ENCODE measurements at regions not wholly inside any gene's neighbourhood (a gene's known extent, or its start where the extent isn't known, plus 50 kb on each side); places are given as distances from the start of the nearest gene placed in this dataset.
A peak's percentile ranks its signal among the peaks of the same experiment; 100 is the strongest.

DNA sequence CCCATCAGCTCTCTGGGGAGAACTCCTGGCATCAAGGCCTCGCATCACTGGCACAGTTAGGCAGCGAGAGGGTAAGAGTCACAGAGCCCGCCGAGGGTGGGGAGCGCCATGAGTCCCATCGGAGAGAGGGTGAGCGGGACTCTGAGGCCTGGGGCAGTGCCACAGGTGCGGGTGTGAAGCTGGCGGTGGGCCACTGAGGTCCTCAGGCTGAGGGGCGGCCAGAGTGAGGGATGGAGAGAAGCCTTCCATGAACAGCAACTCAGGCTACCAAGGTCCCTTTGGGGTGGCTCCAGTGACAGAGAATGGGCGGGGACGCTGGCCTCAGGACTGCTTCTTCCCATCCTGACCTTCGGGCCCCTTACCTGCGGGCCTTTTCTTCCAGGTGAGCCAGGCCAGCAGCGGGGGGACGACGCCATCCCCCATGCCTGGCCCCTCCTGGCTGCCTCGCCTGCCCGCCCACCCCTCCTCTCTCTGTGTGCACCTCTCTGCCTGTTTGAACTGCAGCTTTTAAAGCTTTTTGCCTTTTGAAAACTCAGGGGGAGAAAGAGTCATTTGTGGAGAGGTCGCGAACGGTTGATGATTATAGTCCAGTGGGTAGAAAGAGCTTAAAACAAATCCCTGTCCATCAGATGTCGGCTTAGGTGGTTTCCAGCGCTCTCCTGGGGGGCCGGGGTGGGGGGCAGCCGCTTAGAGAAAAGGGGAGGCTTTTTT, 149.3 kb upstream of the GSE1 start:
- Histone ChIP-seq H2AFZ (ENCODE audit: low read length) (no peak overlapping the region), H3K27me3 (ENCODE audit: control insufficient read depth in 1 of 2, insufficient read depth in 2 of 2, low read length in 2 of 2) (peaks cover 26 to 67% of the 10 kb centered on the region in 2 experiments), H3K9ac (ENCODE audit: insufficient read depth, low read depth, low read length) (no peak overlapping the region), H3K4me1 (ENCODE audit: insufficient read depth, low read length) (peaks cover 61% of the 10 kb centered on the region), H4K20me1 (ENCODE audit: insufficient read depth, low read length) (peaks cover 32% of the 10 kb centered on the region; the same call in 1 of the 2 replicates), H3K79me2 (ENCODE audit: insufficient read depth, low read length) (no peaks in the 10 kb centered on the region), H3K27ac (ENCODE audit: extremely low read length, insufficient read depth, low read length) (no peak overlapping the region), H3K4me2 (ENCODE audit: low read depth, low read length) (0 out of 2 replicates have a peak overlapping the region, but pooled peaks have one; percentile 6), H3K36me3 (replicated peaks in 1 of 2; ENCODE audit: control insufficient read depth in 1 of 2, insufficient read depth in 2 of 2, low read length in 2 of 2) (no peaks in the 10 kb centered on the region), H3K4me3 (replicated peaks in 1 of 3; ENCODE audit: insufficient read depth in 1 of 3, low read depth in 2 of 3, low read length in 3 of 3) (no peak overlapping the region), H3K9me3 (ENCODE audit: low read length) (no peaks in the 10 kb centered on the region)
- WGBS (ENCODE audit: low lambda C conversion rate): 23% methylated on average over 26 of the region's 26 CpGs
- CTCF ChIA-PET (ENCODE audit: low intra/inter-chr PET ratio, low total read pairs): no interaction called here
- peak; percentile 5; the same call in 2 of the 3 replicates for ATAC-seq
- in situ Hi-C loops (cut with HindIII; ENCODE audit: extremely low pct_ligation_motif_present, low pct_unique_long_range_greater_than_20kb) (no loop called here), intact Hi-C loops (cut with micrococcal nuclease; ENCODE audit: unreplicated experiment) (no loop called here)
- DNase-seq (ENCODE audit: low spot score): no peak
- no peak for TF ChIP-seq ZBTB3 (CRISPR knock-in tag; IDR thresholded peaks at IDR 0.05; ENCODE audit: borderline replicate concordance, low read depth)
- TF ChIP-seq RELA (CRISPR knock-in tag; IDR thresholded peaks at IDR 0.05): no peak
- TF ChIP-seq SPEN (CRISPR knock-in tag; IDR thresholded peaks at IDR 0.05; ENCODE audit: low read depth): no peak
- TF ChIP-seq, protein P1, sequence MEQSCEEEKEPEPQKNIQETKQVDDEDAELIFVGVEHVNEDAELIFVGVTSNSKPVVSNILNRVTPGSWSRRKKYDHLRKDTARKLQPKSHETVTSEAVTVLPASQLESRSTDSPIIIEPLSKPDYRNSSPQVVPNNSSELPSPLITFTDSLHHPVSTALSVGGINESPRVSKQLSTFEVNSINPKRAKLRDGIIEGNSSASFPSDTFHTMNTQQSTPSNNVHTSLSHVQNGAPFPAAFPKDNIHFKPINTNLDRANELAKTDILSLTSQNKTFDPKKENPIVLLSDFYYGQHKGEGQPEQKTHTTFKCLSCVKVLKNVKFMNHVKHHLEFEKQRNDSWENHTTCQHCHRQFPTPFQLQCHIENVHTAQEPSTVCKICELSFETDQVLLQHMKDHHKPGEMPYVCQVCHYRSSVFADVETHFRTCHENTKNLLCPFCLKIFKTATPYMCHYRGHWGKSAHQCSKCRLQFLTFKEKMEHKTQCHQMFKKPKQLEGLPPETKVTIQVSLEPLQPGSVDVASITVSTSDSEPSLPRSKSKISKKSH (CRISPR knock-in tag; IDR thresholded peaks at IDR 0.05; ENCODE audit: borderline replicate concordance): 0 out of 2 replicates have a peak, but pooled peaks have one; percentile 14
- TF ChIP-seq, protein P2, sequence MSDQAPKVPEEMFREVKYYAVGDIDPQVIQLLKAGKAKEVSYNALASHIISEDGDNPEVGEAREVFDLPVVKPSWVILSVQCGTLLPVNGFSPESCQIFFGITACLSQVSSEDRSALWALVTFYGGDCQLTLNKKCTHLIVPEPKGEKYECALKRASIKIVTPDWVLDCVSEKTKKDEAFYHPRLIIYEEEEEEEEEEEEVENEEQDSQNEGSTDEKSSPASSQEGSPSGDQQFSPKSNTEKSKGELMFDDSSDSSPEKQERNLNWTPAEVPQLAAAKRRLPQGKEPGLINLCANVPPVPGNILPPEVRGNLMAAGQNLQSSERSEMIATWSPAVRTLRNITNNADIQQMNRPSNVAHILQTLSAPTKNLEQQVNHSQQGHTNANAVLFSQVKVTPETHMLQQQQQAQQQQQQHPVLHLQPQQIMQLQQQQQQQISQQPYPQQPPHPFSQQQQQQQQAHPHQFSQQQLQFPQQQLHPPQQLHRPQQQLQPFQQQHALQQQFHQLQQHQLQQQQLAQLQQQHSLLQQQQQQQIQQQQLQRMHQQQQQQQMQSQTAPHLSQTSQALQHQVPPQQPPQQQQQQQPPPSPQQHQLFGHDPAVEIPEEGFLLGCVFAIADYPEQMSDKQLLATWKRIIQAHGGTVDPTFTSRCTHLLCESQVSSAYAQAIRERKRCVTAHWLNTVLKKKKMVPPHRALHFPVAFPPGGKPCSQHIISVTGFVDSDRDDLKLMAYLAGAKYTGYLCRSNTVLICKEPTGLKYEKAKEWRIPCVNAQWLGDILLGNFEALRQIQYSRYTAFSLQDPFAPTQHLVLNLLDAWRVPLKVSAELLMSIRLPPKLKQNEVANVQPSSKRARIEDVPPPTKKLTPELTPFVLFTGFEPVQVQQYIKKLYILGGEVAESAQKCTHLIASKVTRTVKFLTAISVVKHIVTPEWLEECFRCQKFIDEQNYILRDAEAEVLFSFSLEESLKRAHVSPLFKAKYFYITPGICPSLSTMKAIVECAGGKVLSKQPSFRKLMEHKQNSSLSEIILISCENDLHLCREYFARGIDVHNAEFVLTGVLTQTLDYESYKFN (CRISPR knock-in tag; conservative IDR thresholded peaks at IDR 0.05): 0 out of 2 replicates have a peak, but pooled peaks have one; percentile 9
- no peak for TF ChIP-seq ISX (CRISPR knock-in tag; conservative IDR thresholded peaks at IDR 0.05)
- TF ChIP-seq, protein P3, sequence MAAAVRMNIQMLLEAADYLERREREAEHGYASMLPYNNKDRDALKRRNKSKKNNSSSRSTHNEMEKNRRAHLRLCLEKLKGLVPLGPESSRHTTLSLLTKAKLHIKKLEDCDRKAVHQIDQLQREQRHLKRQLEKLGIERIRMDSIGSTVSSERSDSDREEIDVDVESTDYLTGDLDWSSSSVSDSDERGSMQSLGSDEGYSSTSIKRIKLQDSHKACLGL (CRISPR knock-in tag; IDR thresholded peaks at IDR 0.05): 0 out of 2 replicates have a peak, but pooled peaks have one; percentile 21
- 0 out of 2 replicates have a peak, but pooled peaks have one; percentile 34 for TF ChIP-seq EZH2 (conservative IDR thresholded peaks at IDR 0.05; ENCODE audit: low read depth, low read length)
- TF ChIP-seq, protein P4, sequence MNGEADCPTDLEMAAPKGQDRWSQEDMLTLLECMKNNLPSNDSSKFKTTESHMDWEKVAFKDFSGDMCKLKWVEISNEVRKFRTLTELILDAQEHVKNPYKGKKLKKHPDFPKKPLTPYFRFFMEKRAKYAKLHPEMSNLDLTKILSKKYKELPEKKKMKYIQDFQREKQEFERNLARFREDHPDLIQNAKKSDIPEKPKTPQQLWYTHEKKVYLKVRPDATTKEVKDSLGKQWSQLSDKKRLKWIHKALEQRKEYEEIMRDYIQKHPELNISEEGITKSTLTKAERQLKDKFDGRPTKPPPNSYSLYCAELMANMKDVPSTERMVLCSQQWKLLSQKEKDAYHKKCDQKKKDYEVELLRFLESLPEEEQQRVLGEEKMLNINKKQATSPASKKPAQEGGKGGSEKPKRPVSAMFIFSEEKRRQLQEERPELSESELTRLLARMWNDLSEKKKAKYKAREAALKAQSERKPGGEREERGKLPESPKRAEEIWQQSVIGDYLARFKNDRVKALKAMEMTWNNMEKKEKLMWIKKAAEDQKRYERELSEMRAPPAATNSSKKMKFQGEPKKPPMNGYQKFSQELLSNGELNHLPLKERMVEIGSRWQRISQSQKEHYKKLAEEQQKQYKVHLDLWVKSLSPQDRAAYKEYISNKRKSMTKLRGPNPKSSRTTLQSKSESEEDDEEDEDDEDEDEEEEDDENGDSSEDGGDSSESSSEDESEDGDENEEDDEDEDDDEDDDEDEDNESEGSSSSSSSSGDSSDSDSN (CRISPR knock-in tag; IDR thresholded peaks at IDR 0.05): peak; percentile 0; the same call in 1 of the 2 replicates
- peak; percentile 42 for TF ChIP-seq ZEB1 (IDR thresholded peaks at IDR 0.05; ENCODE audit: insufficient replicate concordance, low read depth)
- 0 out of 2 replicates have a peak, but pooled peaks have one; percentile 14 for TF ChIP-seq SALL1 (CRISPR knock-in tag; IDR thresholded peaks at IDR 0.05)
- POLR2A ChIA-PET: interaction anchor here (0.7 to 1.1 kb wide), 3 partner anchors 15 to 244 kb away, joined by 3 read pairs; partner anchors contain the start of gene GSE1
- no peak for FAIRE-seq
- no TSS peak for BruUV-seq (replicated peaks)
